Stimulated activated memory B cell treated with anti-CD40 and anti-IgM and Interleukin-4, amounts not matched to agents 10 μg/mL and 1 μg/mL and 100 μg/mL, for 72 hours (primary cell): ENCODE measurements at regions not wholly inside any gene's neighbourhood (a gene's known extent, or its start where the extent isn't known, plus 50 kb on each side); places are given as distances from the start of the nearest gene placed in this dataset.

Source experiments
- ATAC-seq: fragments of 150-1000 bp; cut with Tn5 transposase; 2 replicates; pipeline ENCODE4 v1.10.0; 2021
- H3K27ac Mint-ChIP-seq: one replicate; pipeline ENCODE4 v1.8.0; 2022; ENCODE audit warnings: mild to moderate bottlenecking, mixed read lengths
- H3K27me3 Mint-ChIP-seq: one replicate; pipeline ENCODE4 v1.8.0; 2022; ENCODE audit warnings: mixed read lengths
- H3K36me3 Mint-ChIP-seq: one replicate; pipeline ENCODE4 v1.8.0; 2022; ENCODE audit warnings: mixed read lengths
- H3K4me1 Mint-ChIP-seq: one replicate; pipeline ENCODE4 v1.8.0; 2022; ENCODE audit warnings: mixed read lengths
- H3K4me3 Mint-ChIP-seq: one replicate; pipeline ENCODE4 v1.8.0; 2022; ENCODE audit warnings: mild to moderate bottlenecking, moderate library complexity, mixed read lengths
- H3K9me3 Mint-ChIP-seq: one replicate; pipeline ENCODE4 v1.8.0; 2022; ENCODE audit warnings: mixed read lengths

DNA sequence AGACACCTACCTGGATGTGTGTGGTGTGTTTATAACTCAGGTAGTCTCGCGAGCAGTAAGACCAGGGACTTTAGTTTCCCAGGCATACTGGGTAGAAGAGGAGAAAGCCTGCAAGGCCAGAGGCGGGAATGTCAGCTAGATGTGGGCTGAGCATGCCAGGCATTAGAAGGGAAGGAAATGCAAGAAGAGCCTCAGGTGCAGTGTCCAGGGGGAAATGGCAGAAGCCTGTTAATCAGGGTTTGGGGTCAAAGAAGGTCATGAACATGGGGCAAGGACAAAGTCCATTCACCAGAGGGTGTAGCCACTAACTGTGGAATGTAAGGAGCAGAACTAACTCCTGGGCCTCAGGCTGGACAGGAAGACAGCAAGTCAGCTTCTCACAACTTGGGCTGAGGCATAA lies 305.0 kb downstream of the SMOC2 start:
- Mint-ChIP-seq H3K27ac (no peak overlapping the region), H3K4me1 (no peaks in the 10 kb centered on the region), H3K36me3 (no peaks in the 10 kb centered on the region), H3K9me3 (peaks cover 5% of the 10 kb centered on the region), H3K27me3 (no peaks in the 10 kb centered on the region), H3K4me3 (no peak overlapping the region)
- peak; percentile 34 for ATAC-seq

DNA sequence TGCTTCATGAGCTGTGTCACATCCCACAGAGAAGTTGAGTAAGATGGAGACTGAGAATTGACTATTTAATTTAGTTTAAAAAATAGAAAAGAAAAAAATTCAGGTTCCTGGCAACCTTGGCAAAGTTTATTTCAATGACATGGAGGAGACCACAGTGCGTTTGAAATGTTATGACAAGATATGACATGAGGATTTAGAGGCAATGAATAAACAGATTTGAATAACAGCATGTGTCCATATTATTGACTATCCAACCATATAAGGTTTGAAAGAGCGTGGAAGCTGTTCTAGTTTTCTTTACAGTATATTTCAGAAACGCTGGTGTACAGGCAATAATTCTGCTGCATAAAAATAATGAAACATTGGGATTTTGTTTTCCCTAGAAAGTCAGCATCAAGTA lies 303.9 kb downstream of the SMOC2 start:
- H3K36me3 Mint-ChIP-seq = no peaks in the 10 kb centered on the region
- H3K9me3 Mint-ChIP-seq = peaks cover 9% of the 10 kb centered on the region
- H3K27ac Mint-ChIP-seq = no peak overlapping the region
- no peak overlapping the region for H3K4me3 Mint-ChIP-seq
- no peaks in the 10 kb centered on the region for H3K27me3 Mint-ChIP-seq
- H3K4me1 Mint-ChIP-seq = no peaks in the 10 kb centered on the region
- no peak for ATAC-seq

DNA sequence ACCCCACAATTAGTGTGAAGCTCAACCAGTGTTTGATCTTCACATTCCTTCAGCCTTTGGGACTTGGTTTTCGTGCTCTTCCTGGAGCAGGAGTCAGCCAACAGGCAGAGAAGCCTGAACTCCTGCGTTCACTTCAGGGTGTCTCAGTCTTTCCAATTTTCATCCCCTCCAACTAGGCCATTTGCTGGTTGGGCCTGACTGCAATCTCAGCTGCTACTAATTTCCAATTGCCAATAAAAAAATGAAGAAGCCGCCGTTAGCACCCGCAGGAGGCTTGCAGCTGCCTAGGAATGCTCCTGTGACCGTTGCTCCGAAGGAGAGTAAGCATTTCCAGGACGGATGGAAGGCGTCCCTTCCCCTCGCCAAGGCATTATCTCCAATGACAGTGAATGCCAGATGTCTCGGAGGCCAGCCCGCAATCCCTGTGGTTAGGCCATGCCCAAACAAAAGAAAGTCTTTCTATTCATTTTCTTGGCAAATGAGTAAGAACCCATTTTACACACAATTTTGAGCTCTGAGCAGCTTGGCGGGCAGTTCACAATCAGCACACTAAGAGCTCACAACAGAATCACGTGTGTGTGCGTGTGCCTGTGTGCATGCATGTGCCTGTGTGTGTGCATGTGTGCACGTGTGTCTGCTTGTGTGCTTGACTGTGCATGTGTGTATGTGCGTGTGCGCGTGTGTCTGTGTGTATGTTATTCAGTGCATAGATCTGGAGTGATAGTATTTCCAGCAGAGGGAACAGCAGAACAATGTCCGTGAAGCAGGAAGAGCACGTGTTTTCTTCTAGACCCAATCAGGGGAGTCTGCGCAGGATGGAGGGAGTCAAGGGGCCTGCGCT lies 301.2 kb downstream of the SMOC2 start:
- no peaks in the 10 kb centered on the region for H3K4me1 Mint-ChIP-seq
- no peaks in the 10 kb centered on the region for H3K27me3 Mint-ChIP-seq
- ATAC-seq = no peak
- H3K27ac Mint-ChIP-seq = no peak overlapping the region
- H3K36me3 Mint-ChIP-seq = no peaks in the 10 kb centered on the region
- peaks cover 9% of the 10 kb centered on the region for H3K9me3 Mint-ChIP-seq
- no peak overlapping the region for H3K4me3 Mint-ChIP-seq

DNA sequence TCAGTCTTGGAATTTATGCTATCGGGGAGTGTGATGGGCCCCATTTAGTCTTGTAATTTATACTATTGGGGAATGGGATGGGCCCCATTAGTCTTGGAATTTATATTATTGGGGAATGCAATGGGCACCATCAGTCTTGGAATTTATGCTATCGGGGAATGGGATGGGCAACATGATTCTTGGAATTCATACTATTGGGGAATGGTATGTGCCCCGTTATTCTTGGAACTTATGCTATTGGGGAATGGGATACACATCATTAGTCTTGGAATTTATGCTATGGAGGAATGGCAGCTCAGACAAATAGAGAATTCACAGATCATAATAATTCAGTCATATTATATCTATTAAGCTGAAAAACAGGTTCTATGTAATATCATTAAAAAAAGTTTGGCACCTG lies 300.3 kb downstream of the SMOC2 start:
- H3K4me3 Mint-ChIP-seq = no peak overlapping the region
- peaks cover 14% of the 10 kb centered on the region for H3K9me3 Mint-ChIP-seq
- ATAC-seq = no peak
- H3K4me1 Mint-ChIP-seq = no peaks in the 10 kb centered on the region
- H3K27ac Mint-ChIP-seq = no peak overlapping the region
- no peaks in the 10 kb centered on the region for H3K27me3 Mint-ChIP-seq
- H3K36me3 Mint-ChIP-seq = no peaks in the 10 kb centered on the region

DNA sequence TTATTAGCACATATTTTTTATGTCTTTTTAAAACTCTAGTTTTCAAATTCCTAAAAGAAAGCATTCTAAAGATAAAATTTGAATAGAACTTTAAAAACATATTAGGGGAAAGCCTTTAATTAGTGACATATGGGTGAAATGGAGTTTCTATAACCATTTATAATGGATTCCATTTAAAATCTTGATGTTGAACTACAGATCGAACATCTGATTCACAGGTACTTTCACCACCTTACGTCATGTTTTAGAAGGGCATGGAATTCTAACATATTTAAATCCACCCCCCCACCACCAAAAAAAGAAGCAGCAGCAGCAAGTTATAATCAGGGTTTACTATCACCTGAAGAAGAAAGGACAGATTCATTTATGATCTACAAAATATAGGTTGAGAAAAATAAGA lies 298.4 kb downstream of the SMOC2 start:
- no peaks in the 10 kb centered on the region for H3K4me1 Mint-ChIP-seq
- ATAC-seq = no peak
- peaks cover 19% of the 10 kb centered on the region for H3K9me3 Mint-ChIP-seq
- no peak overlapping the region for H3K4me3 Mint-ChIP-seq
- H3K36me3 Mint-ChIP-seq = no peaks in the 10 kb centered on the region
- no peak overlapping the region for H3K27ac Mint-ChIP-seq
- no peaks in the 10 kb centered on the region for H3K27me3 Mint-ChIP-seq

DNA sequence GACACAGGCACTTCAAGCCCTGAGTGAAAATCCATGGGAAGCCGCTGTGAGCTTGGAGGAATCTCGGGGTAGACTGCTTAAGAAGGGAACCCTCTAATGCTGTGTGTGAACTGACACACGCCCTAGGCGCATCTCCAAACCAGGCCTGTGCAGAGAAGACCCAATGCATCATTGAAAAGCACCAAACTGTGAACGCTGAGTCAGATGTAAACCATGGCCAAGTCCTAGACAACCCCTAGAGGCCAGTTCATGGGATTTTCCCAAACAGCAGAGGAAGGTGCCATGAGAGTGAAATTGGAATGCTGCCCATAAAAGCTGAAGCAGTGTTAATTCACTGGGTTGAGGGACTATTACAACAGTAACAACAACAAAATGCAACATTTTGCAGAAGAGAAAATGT lies 296.5 kb downstream of the SMOC2 start:
- Mint-ChIP-seq H3K27ac (no peak overlapping the region), H3K9me3 (peaks cover 18% of the 10 kb centered on the region), H3K27me3 (no peaks in the 10 kb centered on the region), H3K4me3 (no peak overlapping the region), H3K4me1 (no peaks in the 10 kb centered on the region), H3K36me3 (no peaks in the 10 kb centered on the region)
- no peak for ATAC-seq

DNA sequence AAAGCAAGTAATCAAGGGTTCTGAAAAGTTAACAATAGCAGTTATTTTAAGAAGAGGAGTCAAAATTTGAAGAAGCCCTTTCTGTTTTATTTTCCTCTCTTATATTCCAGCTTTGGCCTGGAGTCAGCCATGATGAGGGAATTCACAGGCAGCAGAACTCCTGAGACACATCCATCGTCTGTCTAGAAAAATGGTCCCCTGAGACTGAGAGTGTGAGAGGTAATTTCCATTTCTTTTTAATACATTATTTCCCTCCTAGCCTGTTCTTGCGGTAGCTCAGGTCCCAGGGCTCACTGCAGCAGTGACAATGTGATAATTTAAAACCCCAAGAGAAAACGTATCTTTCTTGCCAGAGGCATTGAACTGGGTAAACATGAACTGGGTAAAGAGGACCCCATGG lies 296.0 kb downstream of the SMOC2 start:
- no peaks in the 10 kb centered on the region for H3K27me3 Mint-ChIP-seq
- H3K36me3 Mint-ChIP-seq = no peaks in the 10 kb centered on the region

DNA sequence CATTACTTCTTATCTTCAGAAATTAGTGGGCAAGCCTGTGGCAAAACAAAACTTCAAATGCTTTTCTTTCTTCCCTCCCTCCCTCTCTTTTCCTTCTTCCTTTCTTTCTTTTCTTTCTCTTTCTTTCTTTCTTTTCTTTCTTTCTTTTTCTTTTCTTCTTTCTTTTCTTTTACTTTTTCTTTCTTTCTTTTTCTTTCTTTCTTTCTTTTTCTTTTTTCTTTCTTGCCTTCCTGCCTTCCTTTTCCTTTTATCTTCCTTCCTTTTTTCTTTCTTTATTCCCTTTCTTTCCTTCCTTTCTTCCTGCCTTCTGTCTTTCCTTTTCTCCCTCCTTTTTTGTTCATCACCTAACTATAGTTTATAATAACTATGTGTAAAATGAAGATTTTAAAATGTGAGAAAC lies 295.1 kb downstream of the SMOC2 start:
- H3K4me3 Mint-ChIP-seq = no peak overlapping the region
- H3K27ac Mint-ChIP-seq = no peak overlapping the region
- H3K4me1 Mint-ChIP-seq = no peaks in the 10 kb centered on the region
- H3K9me3 Mint-ChIP-seq = peaks cover 18% of the 10 kb centered on the region
- H3K27me3 Mint-ChIP-seq = no peaks in the 10 kb centered on the region
- H3K36me3 Mint-ChIP-seq = no peaks in the 10 kb centered on the region
- no peak for ATAC-seq

More for the DNA sequence above, 296.0 kb downstream of the SMOC2 start:
- Mint-ChIP-seq H3K27ac (no peak overlapping the region), H3K9me3 (peaks cover 16% of the 10 kb centered on the region), H3K4me3 (no peak overlapping the region), H3K4me1 (no peaks in the 10 kb centered on the region)
- ATAC-seq = no peak

DNA sequence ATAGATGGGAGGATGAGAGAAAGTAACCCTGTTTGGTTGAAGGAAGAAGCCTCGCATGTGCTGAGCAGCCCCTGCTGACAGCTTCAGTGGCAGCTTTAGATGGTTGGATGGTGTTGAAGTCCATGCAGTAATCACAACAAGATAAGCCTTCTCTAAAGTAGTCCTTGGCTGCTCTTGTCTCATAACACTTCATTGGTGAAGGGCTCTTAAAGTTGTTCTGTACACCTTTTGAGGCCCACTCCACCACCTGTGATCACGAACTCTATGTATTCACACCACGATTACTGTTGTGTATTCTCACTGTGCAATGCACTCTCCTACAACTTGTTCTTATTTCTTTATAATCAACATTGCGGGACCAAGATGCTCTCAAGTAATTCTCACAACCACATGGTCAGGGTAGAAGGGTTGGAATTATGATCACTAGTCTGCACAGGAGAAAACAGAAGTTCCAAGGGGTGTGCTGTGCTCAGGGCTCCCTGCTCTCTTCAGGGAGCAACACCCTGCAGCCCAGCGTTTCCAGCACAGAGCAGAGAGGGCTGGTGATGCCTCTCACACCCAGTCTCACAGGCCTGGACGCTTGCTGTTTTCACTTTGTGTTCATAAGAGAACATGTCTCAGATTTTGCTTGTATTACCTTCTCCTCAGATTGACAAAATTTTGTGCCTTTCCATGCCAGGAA lies 294.4 kb downstream of the SMOC2 start:
- H3K9me3 Mint-ChIP-seq = peaks cover 14% of the 10 kb centered on the region

DNA sequence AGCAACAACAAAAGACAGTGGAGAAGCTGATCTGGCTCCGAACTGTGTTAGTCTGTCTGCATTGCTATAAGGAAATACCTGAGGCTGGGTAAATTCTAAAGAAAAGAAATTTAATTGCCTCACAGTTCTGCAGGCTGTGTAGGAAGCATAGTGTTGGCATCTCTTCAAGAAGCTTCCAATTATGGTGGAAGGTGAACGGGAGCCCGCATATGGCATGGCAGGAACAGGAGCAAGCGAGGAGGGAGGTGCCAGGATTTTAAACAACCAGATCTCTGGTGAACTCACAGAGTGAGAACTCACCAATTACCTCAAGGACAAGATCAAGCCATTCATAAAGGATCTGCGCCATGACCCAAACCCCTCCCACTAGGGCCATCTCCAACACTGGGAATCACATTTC lies 293.5 kb downstream of the SMOC2 start:
- Mint-ChIP-seq H3K27ac (no peak overlapping the region), H3K9me3 (peaks cover 14% of the 10 kb centered on the region), H3K27me3 (no peaks in the 10 kb centered on the region), H3K36me3 (no peaks in the 10 kb centered on the region), H3K4me1 (no peaks in the 10 kb centered on the region), H3K4me3 (no peak overlapping the region)
- no peak for ATAC-seq

More for the DNA sequence above, 294.4 kb downstream of the SMOC2 start:
- Mint-ChIP-seq H3K4me1 (no peaks in the 10 kb centered on the region), H3K27me3 (no peaks in the 10 kb centered on the region), H3K27ac (no peak overlapping the region), H3K4me3 (no peak overlapping the region), H3K36me3 (no peaks in the 10 kb centered on the region)
- no peak for ATAC-seq

DNA sequence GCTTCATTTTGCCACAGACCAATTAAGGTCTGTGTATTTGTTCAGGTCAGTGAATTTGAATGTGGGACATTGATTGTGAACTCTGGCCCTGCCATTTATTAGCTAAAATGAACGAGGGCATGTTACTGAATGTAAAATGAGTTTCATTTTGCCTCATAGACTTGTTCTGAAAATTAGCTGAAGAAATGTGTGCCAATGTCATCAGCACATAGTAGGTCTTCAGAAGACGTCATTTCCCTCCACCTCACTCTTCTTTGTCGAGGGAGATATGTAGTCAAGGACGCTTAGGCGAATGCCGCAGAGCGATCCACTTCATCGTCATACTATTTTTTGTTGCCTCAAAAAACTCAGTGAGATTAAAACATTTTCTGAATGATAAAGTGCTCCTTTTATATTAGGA lies 291.7 kb downstream of the SMOC2 start:
- H3K4me3 Mint-ChIP-seq = no peak overlapping the region
- no peak for ATAC-seq
- no peaks in the 10 kb centered on the region for H3K36me3 Mint-ChIP-seq
- no peaks in the 10 kb centered on the region for H3K27me3 Mint-ChIP-seq
- H3K27ac Mint-ChIP-seq = no peak overlapping the region
- H3K9me3 Mint-ChIP-seq = peaks cover 14% of the 10 kb centered on the region
- no peaks in the 10 kb centered on the region for H3K4me1 Mint-ChIP-seq

DNA sequence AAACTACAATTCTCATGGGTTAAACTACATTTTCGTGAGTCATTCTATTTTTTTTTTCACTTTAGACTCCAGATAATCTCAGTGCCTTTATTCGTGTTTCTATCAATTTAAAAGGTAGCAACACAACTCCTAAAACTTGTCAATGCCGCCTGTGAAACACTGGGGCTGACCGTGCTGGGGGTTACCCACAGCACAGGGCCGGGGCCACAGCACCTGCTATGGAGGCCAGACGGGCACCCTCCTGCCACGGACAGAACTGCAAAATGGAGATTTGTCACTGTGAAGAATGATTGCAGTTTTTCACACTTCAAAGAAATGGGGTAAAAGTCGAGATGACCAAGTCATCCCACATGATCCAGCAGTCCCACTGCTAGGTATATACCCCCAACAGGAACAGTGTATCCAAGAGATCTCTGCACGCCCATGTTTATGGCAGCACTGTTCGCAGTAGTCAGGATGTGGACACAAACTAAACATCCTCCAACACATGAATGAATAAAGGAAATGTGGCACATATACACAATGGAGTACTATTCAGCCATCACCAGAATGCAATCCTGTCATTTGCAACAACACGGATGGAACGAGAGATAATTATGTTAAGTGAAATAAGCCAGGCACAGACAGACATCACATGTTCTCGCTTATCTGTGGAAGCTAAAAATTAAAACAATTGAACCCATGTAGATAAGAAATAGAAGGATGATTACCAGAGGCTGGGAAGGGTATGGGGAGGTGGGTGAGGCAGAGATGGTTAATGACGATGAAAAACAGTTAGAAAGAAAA lies 290.1 kb downstream of the SMOC2 start:
- Mint-ChIP-seq H3K4me3 (no peak overlapping the region), H3K27ac (no peak overlapping the region), H3K36me3 (no peaks in the 10 kb centered on the region), H3K27me3 (no peaks in the 10 kb centered on the region), H3K4me1 (no peaks in the 10 kb centered on the region), H3K9me3 (peaks cover 7% of the 10 kb centered on the region)
- ATAC-seq = no peak

DNA sequence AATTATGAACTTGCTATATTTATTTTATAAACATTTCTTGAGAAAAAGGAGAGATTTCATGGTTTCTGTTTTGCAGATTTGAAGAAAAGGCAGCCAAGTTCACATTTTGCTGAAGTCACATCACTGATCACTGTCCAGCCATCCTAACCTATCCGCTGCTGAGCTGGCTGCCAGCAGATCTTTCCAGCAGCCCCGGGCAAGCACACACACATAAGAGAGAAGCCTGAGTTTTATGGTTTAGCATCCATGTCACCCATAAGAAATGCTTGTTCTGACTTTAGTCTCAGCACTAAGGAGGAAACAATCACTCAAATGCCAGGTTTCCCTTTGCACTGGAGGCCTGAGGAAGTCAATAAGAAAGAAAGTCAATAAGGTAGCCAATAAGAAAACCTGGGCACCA lies 287.1 kb downstream of the SMOC2 start:
- H3K27ac Mint-ChIP-seq = no peak overlapping the region
- no peak overlapping the region for H3K4me3 Mint-ChIP-seq
- ATAC-seq = no peak
- no peaks in the 10 kb centered on the region for H3K36me3 Mint-ChIP-seq
- H3K27me3 Mint-ChIP-seq = no peaks in the 10 kb centered on the region
- peaks cover 3% of the 10 kb centered on the region for H3K9me3 Mint-ChIP-seq
- H3K4me1 Mint-ChIP-seq = no peaks in the 10 kb centered on the region

DNA sequence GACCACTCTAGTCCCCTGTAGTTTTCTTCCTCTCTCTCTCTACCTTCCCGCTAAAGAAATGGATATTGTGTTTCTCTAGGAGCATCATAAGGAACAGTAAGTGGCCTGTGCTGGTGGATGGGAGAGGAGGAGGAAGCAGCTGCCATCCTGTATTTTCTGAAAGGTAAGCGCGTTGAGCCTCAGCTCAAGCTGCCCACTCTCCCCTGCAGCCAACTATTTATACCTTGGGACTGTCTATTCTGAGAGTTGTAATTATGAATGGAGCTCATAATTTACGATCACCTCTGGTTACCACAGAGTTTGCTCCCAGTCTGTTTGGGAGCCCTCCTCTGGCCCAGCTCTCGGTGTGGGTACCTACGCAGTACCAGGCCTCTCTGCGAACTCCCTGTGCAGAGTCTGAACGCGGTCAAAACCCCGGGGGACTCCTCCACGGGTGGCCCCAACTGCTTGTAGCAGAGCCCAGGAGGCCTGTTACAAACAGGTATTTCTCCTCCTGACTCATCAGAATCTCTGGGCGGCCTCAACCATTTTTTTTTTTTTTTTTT lies 285.4 kb downstream of the SMOC2 start:
- H3K36me3 Mint-ChIP-seq = no peaks in the 10 kb centered on the region
- ATAC-seq = no peak
- H3K27ac Mint-ChIP-seq = no peak overlapping the region
- peaks cover 3% of the 10 kb centered on the region for H3K9me3 Mint-ChIP-seq
- H3K4me1 Mint-ChIP-seq = no peaks in the 10 kb centered on the region
- H3K4me3 Mint-ChIP-seq = no peak overlapping the region
- no peaks in the 10 kb centered on the region for H3K27me3 Mint-ChIP-seq

DNA sequence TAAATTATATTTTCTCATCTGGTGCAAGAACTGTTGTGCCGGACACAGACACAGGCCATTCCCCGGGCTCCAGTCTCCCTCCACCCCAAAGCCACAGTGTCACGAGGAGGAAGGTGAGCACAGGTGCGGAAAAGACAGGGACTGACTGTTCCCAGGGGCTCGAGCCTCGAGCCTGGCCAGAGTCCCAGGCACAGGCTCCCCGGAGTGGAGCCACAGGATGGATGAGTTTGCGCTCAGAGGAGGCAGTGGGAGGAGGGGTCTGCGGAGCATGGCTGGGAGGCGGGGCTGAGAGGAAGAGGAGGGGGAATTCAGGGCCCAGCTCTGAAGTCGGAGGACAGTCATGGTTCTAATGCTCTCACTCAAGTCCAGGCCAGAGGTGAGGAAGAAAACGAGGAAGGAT lies 284.8 kb downstream of the SMOC2 start:
- H3K27me3 Mint-ChIP-seq = no peaks in the 10 kb centered on the region

More for the DNA sequence above, 284.8 kb downstream of the SMOC2 start:
- no peak overlapping the region for H3K27ac Mint-ChIP-seq
- no peak for ATAC-seq
- no peaks in the 10 kb centered on the region for H3K36me3 Mint-ChIP-seq
- no peak overlapping the region for H3K4me3 Mint-ChIP-seq
- H3K9me3 Mint-ChIP-seq = no peaks in the 10 kb centered on the region
- H3K4me1 Mint-ChIP-seq = no peaks in the 10 kb centered on the region
